ENCODE measurements at regions not wholly inside any gene's neighbourhood (a gene's known extent, or its start where the extent isn't known, plus 50 kb on each side); places are given as distances from the start of the nearest gene placed in this dataset.

DNA sequence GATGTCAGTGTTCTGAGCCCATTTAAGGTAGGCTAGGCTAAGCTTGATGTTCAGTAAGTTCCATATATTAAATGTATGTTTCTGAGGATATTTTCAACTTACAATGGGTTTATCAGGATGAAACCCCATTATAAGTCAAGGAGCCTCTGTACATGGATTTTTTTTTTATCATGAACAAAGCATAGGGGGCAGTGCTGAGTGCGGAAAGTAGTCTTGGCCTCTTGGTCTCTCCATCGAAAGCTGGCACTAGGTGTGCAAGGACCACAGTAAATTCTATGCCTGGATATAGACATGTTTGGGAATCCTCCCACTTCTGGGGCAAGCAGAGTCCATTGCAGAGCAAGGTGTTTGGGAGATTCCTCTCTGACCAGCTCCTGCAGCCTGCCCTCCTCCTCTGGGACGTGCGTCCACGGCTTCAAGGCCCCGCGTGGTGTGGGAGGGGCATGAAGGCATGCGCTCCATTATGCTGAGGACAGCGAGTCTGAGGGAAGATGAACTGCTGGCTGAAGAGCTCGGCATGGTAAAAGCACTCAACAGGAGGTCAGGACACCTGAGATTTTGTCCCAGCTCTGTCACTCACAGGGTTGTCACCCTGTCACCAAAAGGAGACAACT, 122.9 kb upstream of the LIPC start:
- TF ChIP-seq, protein P1, sequence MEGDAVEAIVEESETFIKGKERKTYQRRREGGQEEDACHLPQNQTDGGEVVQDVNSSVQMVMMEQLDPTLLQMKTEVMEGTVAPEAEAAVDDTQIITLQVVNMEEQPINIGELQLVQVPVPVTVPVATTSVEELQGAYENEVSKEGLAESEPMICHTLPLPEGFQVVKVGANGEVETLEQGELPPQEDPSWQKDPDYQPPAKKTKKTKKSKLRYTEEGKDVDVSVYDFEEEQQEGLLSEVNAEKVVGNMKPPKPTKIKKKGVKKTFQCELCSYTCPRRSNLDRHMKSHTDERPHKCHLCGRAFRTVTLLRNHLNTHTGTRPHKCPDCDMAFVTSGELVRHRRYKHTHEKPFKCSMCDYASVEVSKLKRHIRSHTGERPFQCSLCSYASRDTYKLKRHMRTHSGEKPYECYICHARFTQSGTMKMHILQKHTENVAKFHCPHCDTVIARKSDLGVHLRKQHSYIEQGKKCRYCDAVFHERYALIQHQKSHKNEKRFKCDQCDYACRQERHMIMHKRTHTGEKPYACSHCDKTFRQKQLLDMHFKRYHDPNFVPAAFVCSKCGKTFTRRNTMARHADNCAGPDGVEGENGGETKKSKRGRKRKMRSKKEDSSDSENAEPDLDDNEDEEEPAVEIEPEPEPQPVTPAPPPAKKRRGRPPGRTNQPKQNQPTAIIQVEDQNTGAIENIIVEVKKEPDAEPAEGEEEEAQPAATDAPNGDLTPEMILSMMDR (IDR thresholded peaks at IDR 0.05; ENCODE audit: extremely low read depth, missing control alignments): no peak
- no peak for DNase-seq (ENCODE audit: low spot score)

DNA sequence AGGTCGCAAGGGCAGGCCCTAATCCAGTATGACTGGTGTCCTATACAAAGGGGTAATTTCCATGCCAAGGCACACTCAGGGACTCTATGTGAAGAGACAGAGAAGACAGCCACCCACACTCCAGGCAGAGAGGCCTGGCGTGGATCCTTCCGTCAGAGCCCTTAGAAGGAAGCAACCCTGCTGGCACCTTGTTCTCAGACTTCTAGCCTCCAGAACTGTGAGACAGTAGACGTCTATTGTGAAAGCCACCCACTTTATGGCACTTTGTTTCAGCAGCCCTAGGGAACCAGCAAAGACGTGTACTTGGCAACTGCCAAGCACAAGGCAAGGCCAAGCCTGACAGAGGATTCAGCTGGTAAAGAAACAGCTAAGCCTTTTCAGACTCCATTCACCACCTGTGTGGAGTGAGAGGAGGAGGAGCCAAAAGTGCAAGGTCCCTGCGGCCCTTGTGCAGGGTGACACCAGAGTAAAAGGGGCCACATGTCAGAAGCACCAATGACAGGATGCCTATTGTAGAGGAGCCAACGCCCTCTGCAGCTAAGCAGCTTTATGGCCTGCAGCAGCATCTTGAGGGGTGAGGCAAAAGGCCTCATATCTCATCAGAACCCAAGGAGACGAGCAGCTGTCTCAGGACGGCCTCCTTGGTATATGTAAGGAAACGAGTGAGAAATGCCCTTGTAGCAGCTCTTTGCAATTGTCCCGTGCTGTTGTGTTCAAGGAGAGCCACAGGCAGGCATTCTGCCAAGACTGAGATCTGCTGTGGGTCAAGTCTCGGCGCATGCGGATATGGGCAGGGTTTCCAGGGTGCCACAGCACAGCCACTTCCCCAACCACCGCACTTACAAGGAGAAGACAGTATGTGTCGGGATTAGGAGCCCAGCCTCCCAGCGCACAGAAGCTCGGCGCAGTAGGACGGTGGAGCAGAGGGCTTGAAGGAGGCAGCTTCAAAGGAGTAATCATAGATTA, 121.5 kb upstream of the LIPC start:
- TF ChIP-seq, protein P1 (IDR thresholded peaks at IDR 0.05; ENCODE audit: extremely low read depth, missing control alignments): no peak
- DNase-seq (ENCODE audit: low spot score): no peak

DNA sequence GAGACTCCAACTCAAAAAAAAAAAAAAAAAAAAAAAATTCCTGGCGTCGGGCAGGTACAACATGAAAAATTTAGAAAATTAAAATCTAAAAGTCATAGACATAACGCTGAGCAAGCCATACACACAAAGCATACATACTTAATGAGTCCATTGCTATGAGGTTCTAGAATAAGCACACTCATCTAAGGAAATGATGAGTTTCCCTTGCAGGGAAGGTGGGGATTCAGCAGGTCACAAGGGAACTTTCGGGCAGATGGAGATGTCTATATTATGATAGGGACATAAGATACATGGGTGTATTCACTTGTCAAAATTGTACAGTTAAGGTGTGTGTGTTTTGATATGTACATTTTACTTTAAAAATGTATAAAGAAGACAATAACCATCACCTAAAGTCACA, 120.2 kb upstream of the LIPC start:
- TF ChIP-seq, protein P1 (IDR thresholded peaks at IDR 0.05; ENCODE audit: extremely low read depth, missing control alignments): no peak
- no peak for DNase-seq (ENCODE audit: low spot score)

DNA sequence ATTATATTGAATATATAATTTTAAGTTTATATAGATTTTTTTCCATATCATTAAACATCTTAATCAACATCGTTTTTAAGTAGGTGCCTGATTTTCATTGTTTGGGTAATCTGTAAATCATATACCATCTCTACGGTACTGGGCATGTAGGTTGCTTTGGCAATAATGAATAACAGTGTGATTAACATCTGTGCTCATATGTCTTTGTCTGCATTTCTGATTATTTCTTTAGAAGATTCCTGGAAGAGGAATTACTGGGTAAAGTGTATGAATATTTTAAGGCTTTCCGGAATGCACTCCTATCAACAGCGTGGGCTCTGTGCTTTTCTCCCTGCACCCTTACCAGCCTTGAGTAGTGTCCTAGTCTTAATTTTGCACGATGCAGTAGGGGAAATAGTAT, 119.8 kb upstream of the LIPC start:
- TF ChIP-seq, protein P1 (IDR thresholded peaks at IDR 0.05; ENCODE audit: extremely low read depth, missing control alignments): no peak
- no peak for DNase-seq (ENCODE audit: low spot score)

DNA sequence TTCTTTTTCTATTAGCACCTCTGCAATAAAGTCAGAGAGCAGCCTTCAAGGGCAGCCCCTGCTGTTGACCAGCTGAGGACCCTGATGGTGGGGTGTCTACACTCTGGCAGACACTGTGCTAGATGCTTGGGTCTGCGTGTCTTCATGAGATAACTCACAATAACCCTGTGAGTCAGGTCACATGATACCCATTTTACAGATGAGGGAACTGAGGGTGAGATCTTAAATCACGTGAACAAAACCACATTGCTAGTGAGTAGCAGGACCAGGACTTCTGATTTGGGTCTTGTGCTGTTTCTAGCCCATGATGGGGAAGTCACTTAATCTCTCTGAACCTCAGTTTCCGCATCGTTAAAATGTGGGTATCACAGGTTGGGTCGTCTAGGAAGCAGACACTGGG, 118.5 kb upstream of the LIPC start:
- DNase-seq (ENCODE audit: low spot score): no peak
- TF ChIP-seq, protein P1 (IDR thresholded peaks at IDR 0.05; ENCODE audit: extremely low read depth, missing control alignments): no peak

DNA sequence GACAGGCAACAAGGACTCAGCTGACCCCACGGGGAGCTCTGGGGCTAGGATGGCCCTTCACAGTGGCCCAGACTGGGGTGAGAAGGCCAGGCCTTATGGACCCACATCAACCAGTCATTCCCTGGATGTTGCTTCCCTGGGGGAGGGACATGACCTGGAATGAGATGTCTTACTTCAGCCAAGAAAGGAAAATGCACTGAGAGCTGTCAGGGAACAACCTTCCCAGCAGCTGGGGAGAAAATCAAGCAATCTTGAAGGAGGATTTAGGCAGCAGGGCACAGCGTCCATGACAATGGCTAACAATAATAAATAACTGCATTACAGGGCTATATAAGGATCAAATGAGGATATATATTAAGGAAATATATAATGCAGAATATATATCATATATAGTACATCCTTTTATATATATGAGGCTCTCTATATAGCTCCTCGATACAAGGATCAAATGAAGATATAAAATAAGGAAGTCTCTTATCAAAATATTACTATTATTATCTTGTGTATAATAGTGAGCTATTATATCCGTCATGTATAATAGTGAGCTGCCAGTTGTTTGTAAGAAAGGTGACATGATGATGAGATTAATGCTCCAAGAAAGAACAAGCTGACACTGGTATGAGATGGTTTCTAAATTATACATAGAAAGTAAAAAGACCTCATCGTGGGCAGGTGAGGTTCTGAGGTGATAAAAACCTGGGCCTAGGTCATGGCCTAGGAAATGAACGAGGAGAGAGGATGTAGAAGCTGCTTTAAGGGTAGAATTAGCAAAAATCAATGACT, 117.8 kb upstream of the LIPC start:
- no peak for DNase-seq (ENCODE audit: low spot score)
- TF ChIP-seq, protein P1 (IDR thresholded peaks at IDR 0.05; ENCODE audit: extremely low read depth, missing control alignments): no peak
